GM19468 (cell line): ENCODE measurements at regions not wholly inside any gene's neighbourhood (a gene's known extent, or its start where the extent isn't known, plus 50 kb on each side); places are given as distances from the start of the nearest gene placed in this dataset.
"Not testable (repeated sequence)": the region's sequence is repeated elsewhere in the genome, so short reads cannot be mapped to it uniquely, and the experiment has no call there.

ENCODE experiments used
- ATAC-seq: cut with Tn5 transposase; IDR thresholded peaks from one replicate; pipeline ENCODE4 v1.9.1; 2021; ENCODE audit warnings: mild to moderate bottlenecking, moderate library complexity, moderate number of reproducible peaks; ENCODE audit not compliant: unreplicated experiment; ENCODE audit errors: extremely low read depth

DNA sequence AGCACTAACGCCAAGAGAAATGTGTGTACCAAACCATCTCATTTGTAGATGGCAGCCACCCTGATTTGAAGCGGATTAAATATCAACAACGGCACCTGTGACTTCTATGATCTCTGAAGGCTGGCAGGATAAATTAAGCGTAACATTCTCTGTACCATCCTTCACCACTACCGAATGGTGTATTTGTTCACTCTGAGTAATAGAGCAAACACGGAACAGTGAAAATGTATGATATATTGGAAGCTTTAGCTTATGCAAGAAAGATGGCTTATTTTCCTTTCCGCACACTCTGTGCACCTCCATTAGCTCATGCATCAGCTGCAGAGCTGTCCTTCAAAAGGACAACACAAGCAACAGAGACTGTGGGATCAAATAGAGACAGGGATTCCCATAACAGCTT lies 431.1 kb downstream of the PRELID2 start:
- ATAC-seq, result no peak

DNA sequence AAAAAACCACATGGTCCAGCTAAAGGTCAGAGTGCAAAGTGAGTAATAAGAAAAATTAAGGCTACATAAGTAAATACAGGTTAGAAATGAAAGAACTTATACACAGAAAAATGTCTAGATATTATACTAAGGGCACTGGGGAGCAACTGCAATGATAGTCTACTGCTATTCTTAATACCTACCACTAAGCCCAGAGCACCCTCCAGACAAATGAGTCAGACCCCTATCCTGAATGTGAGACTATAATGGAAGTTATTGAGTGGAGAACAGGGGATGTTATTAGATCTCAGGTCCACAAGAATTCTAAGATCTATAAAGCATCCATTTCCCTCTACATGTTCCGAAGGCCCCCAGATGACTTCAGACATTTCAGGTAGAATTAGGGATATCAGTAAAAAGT lies 438.3 kb downstream of the PRELID2 start:
- no peak for ATAC-seq

DNA sequence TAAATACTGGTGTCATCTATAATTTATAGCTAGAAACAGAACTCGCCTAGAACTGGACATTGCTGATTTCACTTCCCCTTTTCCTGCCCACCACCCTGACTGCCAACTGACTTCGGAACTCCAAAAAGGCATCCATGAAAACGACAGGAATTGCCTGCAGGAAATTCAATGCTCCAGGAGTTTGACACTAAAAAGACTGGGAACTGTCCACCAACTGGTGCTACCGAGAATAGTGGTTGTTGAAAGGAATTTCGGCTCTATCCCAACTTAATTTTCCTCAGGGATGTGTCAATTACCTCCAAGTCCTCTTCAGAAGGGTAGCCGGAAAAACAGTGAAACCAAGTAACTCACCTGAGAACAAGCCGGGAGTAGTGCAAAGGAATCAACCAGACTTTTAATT lies 440.0 kb downstream of the PRELID2 start:
- not testable (repeated sequence) for ATAC-seq

DNA sequence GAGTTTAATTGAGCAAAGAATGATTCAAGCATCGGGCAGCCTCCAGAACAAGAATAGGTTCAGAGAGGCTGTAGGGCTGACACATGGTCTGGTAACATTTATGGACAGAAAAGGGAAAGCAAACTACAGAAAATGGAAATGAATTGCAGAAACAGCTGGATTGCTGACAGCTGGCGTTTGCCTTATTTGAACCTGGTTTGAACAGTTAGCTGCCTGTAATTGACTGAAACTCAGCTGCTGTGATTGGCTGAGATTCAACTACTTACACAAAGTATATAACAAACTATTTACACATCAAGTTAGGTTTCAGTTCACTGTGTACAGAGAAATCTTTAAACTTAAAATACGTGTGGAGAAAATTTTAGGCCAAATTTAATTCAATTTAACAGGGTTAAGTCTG lies 441.7 kb downstream of the PRELID2 start:
- no peak for ATAC-seq

DNA sequence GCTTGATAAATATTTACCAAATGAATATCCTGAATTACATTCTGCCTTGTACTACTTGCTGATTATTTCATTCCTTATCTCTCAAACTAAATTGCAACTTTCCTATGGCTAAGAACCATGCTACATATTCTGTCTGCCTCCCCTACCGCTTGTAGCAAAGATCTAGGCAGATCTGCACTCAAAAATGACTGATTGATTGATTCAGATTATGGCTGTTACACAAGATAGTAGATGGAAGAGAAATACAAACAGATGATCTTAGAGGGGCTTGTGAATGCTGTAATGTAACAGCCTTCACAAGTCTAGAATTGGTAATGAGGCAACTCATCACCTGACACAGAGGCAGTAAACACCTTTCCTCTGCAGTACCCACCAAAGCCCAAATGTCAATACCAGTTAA lies 446.1 kb downstream of the PRELID2 start:
- ATAC-seq, result no peak

DNA sequence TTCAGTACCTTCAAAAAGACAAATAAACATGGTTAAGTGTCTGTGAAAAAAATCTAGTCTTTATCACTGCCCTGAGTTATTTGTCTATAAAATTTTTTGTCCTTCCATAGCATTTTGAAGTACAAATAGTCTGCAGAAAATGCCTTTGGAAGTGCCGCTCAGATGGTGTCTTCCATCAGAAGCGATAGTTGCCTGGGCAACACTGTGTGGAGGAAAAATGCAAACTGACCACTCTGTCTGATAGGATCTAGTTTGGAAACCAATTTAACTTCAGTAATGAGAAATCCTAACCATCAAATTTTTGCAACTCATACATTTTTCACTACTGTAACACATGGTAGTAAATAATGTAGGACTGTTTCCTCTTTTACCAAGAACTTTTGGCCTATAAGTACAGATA lies 449.9 kb downstream of the PRELID2 start:
- ATAC-seq, result no peak

DNA sequence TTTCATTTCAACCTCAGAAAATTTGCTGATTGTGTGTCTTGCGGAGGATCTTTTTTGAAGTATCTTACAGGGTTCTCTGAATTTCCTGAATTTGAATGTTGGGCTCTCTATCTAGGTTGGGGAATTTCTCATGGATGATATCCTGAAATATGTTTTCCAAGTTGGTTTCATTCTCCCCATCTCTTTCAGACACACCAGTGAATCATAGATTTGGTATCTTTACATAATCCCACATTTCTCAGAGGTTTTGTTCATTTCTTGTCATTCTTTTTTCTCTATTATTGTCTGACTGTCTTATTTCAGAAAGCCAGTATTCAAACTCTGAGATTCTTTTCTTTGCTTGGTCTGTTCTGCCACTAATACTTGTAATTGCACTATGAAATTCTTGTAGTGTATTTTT lies 456.9 kb downstream of the PRELID2 start:
- ATAC-seq, result no peak

DNA sequence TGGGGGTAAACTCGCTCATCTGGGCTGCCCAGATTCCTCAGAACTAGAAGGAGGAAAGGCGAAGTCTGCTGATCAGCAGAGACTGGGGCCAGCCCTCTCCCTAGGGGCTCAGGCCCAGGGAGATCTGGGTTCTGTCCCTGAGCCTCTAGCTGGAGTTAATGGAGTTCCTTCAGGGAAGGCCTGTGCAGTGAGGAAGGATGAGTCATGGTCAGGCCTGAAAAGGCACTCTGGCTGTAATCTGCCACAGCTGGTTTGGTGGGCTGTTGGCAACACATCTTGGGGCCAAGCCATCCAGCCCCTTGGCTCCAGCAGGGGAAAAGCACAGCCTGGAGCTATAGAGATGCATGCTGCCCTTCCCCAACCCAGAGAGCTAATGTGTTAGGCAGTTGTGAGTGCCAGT lies 459.6 kb downstream of the PRELID2 start:
- ATAC-seq, result no peak

DNA sequence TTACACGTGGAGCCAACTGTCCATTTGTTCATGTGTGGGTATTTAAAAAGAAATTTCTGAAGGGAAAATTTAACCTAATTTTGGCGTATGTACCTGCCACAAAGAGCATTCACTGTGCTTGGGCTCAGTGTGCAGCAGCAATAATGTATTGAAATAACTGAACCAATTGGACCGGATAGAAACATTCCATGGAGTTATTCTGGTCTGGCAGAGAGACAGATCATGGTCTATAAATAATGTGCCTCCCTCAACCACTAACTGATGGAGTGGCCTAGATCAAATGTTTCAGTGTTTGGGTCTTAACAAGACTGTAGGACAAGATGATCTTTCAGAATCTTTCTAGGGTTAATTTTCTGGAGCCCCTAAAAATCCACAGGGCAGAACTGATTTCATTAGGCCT lies 469.7 kb downstream of the PRELID2 start:
- no peak for ATAC-seq

DNA sequence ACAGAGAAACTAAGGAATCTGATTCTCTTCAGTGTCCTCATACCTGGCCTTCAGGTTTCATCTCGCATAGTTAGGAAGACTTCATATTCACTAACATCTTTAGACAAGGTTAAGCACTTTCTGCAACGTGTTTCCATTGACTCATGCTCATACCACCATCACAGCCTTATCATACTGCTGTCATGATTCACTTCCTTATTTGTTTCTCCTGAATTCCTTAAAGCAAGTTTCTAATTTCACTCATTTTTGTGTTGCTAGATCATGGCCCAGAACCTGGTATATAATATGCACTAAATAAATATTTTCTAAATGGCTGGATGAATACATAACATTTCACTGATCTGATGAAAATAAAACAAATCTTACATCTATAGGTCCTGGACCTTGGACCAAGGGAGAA lies 472.9 kb downstream of the PRELID2 start:
- ATAC-seq, result no peak

DNA sequence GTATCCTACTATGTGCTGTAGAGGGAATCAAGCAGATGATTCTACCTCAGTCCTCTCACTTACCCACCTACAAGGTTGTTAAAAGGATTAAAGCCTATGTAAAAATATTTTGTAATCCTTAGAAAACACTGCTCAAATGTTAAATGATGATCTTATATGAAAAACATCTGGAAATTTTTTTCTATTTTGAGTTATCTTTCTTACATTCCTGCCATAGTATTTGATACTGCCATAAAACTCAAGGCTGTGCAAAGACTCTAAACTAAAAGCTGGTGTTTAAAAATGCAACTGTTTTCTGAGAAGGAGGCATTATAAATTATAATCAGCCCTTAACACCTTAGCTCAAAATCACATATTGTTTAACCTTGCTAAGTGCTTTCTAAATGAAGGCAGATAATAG lies 474.2 kb downstream of the PRELID2 start:
- no peak for ATAC-seq

DNA sequence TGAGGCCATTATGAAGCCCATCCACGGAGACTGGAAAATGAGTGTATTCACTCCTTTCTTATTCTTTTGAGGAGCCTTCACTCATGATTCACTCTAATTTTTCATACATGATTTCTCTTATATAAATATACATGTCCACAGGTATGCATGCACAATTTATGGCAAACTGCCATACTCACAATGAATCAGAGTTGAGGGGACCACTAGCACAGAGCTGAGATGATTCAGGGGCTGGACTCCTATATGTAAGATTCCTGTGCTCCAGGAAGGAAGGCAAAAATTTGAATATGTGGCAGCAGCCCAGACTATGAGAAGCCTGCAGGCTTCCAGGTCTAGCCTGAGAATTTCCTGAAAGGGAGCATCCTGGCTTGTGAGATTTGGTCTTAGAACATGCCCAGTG lies 484.6 kb downstream of the PRELID2 start:
- no peak for ATAC-seq

DNA sequence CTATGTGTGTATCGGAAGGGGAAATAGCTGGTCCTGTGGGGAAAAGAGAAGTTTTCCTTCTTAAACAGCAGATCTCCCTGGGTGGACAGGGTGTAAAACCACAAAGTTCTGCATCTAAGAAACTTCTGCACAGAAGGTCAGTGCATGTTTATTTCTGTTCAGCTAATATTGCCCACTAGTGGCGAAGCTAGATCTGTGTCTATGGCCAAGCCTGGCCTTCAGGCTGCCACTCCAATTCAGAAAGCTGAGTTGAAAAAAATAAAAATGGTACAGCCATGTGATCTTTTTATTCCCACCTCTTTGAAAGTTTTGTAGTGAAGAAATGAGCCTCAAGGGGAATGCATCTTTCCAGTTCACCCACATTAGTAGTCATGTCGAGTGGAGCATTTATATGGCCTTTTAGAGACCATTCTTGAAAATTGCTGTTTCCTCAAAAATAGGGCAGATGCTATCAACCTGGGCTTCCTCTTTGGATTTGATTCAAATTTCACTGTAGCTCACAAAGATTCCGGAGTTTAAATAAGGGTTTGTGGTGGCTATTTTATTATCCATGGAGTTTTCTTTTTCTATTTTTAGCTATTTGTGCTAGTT lies 488.0 kb downstream of the PRELID2 start:
- no peak for ATAC-seq

DNA sequence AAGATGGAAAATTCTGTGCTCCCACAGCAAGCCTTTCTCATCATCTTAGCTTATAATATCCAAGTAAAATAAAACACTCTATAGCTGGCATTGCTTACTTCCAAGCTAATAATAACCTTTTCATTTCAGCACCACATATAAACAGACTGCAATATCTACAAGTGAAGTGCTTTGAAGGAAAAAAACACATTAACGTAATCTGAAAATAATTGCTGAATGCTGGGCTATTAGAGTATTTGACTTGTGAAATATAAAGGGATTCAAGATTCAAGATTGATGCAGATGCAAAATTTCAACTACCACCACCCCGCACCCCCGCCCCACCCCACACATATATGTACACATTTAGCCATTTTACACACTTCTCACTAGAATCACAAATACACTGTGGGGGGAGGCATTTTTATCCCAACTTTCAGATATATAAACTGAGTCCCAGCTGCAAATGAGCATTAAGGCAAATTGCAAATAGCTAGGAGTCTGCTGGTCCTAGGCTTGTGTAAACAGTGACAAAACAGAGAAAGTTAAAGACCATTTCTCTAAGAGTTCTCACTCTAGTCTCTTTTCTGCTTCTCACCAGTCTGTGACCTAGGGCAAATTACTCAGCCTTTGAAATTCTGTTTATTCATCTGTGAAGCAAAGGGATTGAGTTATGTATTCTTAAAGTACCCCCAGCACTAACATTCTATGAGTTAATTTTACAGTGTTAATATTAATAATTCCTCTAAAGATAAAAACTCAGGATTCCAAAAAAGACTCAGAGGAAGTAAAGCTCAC lies 489.4 kb downstream of the PRELID2 start:
- no peak for ATAC-seq

DNA sequence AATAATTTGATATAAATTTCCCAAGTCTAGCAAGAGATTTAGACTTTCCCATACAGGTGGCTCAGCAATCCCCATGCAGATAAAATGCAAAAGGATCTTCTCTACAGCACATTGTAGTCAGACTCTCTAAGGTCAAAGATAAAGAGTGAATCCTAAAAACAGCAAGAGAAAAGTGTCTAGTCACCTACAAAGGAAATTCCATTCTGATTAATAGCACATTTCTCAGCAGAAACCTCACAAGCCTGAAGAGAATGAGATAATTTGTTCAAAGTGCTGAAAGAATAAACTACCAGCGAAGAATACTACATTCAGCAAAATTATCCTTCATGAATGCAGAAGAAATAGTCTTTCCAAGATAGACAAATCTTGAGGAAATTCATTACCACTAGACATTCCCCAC lies 493.3 kb downstream of the PRELID2 start:
- no peak for ATAC-seq

DNA sequence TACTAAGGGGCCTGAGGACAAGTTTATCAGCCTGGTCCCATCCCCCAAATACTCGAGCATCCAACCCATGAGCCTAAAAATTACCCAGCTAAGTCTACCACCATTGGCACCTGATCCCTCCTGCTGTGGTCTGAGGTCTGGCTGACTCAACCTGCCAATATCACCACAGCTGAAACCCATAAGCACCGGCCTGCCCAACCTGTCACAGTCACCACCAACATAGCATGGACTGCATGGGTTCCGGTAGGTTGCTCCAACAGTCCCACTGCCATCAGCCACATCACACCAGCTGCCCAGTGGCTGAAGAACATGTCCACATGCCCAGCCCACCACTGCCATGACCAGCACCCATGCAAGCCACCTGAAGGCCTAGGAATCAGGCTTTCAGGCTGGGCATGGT lies 495.0 kb downstream of the PRELID2 start:
- ATAC-seq, result no peak

DNA sequence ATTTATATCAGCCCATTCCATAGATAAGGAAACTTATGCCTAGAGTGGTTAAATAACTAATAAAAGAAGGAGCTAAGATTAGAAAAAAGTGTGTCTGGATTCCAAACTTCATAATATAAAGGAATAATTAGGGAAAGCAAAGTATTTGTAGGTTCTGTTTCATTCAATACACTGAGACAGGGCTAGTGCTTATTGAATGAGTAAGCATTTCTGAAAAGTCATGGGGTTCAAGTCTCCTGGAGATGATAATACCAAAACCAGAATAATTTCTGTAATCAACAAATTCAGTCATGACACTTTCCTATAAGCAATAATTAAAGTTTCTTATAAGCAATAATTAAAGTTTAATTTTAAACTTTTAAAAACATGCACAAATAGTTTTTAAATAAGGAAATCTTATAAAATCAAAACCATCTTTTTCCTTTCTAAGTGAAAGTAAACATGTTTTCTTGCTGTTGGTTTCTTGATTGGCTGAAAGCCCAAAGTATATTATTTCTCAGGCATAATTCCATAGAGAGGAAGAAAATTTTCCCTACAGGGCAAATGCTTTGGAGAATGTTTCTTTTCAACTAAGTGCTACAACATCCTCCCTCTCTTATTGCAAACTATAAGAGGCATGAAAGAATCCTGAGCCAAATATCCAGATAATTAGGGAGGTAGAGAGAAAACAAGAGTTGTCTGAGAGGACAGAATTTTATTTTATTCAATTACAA lies 510.2 kb downstream of the PRELID2 start:
- ATAC-seq, result no peak

DNA sequence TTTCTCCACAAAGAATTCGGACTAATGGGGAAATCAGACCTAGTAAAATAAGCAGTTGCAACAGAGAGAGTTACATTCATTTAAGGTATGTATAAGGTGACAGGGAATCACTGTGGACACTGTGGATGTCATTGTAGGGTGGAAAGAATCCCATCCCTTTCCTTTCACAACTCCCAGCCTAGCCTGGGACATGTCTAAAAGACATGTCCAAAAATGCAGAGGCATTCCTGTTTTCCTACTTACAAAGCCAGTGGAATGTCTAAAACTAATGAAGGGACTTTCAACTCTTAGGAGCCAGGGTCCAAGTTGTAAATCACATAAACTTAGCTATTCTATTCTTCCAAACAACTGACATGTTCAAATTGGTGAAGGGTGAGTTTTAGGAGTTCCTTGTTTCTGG lies 511.0 kb downstream of the PRELID2 start:
- ATAC-seq, result no peak

DNA sequence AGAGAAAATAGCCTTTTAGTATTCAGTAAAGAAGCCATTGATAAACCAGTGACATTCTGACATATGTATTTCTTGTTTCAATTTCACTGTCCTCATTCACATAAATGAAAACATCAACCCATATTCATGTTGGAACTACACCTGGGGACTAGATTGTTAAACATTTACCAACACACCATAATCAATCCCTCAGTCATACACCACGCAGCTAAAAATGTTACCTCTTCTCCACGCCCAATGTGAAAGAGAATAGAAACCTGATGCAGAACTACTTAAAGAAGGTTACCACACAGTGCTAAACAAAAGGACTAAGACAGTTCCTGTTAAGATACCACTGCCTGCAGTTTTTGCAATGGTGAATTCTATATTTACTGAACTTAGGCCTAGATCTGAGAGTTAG lies 518.9 kb downstream of the PRELID2 start:
- ATAC-seq, result peak; percentile 80

DNA sequence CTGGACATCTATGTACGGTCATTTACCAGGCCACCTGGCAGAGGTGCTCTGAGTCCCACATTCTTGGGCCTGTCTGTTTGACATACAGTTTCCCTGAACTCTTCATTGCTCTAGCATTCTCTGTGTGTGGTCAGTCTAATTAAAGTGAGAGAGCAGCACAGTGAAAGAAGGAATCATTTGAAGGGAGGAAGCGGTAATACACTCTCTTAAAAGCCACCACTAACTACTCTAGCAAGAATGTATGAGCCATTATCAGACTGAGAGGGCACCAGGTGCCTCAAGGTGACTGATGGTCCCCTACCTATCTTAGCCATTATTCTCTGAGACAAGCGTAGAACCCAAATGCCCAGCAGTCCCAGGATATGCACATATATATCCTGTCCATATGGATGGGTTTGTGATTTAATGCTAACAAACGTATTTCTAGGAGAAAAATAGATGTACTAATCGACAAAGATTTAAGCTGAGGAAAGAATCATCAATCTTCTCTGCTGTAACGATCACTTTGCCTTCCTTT lies 527.2 kb downstream of the PRELID2 start:
- no peak for ATAC-seq

DNA sequence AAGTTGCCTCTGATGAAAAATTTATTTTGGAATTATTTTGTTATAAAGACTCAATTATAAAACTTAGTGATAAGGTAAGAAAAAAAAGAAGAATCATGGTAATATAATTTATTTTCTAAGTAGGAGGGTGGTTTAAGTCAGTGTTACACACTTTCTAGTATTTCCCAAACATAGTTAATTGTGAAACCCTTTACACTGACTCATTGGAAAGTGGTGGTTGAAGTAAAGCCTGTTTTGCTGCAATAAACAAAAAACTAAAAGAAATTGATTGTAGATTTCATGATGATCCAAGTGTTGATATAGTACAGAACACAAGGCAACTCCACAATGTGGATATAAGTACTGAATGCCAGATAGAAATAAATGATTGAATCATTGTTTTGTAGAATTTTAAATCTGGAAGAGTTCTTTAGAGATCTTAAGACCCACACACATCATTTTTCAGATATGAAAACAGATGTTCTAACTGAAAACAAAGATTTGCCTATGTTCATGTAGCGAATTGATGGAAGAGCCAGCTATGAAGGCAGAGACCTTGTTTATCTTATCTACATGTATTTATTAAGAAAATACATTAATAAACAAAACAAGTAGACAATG lies 539.8 kb downstream of the PRELID2 start:
- ATAC-seq, result no peak
